Panc1 (cell line): ENCODE measurements at regions not wholly inside any gene's neighbourhood (a gene's known extent, or its start where the extent isn't known, plus 50 kb on each side); places are given as distances from the start of the nearest gene placed in this dataset.

ENCODE experiments used
- ATAC-seq: fragments of 200-7000 bp; cut with Tn5 transposase; 2 replicates; pipeline ENCODE4 v1.9.1; 2020; ENCODE audit warnings: mild to moderate bottlenecking, moderate library complexity
- BruUV-seq: library from RNA; stranded (reverse); fragments of 400-500 nt; replicated peaks from 2 replicates; lab custom pipeline; 2021; lab: Mats Ljungman, UMichigan
- CTCF ChIA-PET: fragments of 300-600 bp; sonication (Branson Sonifier 250); formaldehyde crosslinking; loops from one replicate; lab custom pipeline; 2022; ENCODE audit warnings: antibody characterized with exemption; lab: Charles Lee
- POLR2A ChIA-PET: fragments of 300-600 bp; sonication (Branson Sonifier 250); formaldehyde crosslinking; loops from one replicate; lab custom pipeline; 2022; ENCODE audit warnings: antibody characterized with exemption; lab: Charles Lee
- DNase-seq: peaks from one replicate; pipeline ENCODE4 v3.0.0-alpha.2; 2010; ENCODE audit warnings: low read depth, low spot score
- H3K27ac ChIP-seq: 2 replicates; pipeline ENCODE4 v1.5.1; 2011; ENCODE audit warnings: mild to moderate bottlenecking, low read length, inconsistent platforms
- H3K27me3 ChIP-seq: fragments of 200-500 bp; sonication (Bioruptor generic); 2 replicates; pipeline ENCODE4 v1.6.0; 2014; ENCODE audit warnings: low read length, inconsistent platforms; ENCODE audit not compliant: control insufficient read depth, insufficient read depth
- H3K36me3 ChIP-seq: fragments of 200-500 bp; sonication (Bioruptor generic); 2 replicates; pipeline ENCODE4 v1.5.1; 2014; ENCODE audit warnings: inconsistent platforms, mild to moderate bottlenecking, low read length, moderate library complexity; ENCODE audit not compliant: control insufficient read depth, insufficient read depth
- H3K4me1 ChIP-seq: 2 replicates; pipeline ENCODE4 v1.5.1; 2011; ENCODE audit warnings: inconsistent platforms, mild to moderate bottlenecking, low read length, moderate library complexity; ENCODE audit not compliant: control insufficient read depth, insufficient read depth
- H3K4me3 ChIP-seq, 2 experiments: 2 replicates each; pipeline ENCODE4 v1.5.1; 2011 to 2012; ENCODE audit warnings: low read depth in 2 of 2, low read length in 2 of 2, mild to moderate bottlenecking in 2 of 2, inconsistent platforms in 1 of 2, moderate library complexity in 1 of 2
- H3K9me3 ChIP-seq: fragments of 200-500 bp; sonication (Bioruptor generic); 2 replicates; pipeline ENCODE4 v1.5.1; 2014; ENCODE audit warnings: low read depth, mild to moderate bottlenecking, inconsistent platforms, low read length, moderate library complexity; ENCODE audit not compliant: control insufficient read depth, insufficient read depth
- CTCF ChIP-seq: fragments of 450-650 bp; IDR thresholded peaks from 2 replicates; pipeline ENCODE4 v1.5.1; 2017; ENCODE audit warnings: mild to moderate bottlenecking
- POLR2AphosphoS5 ChIP-seq: IDR thresholded peaks from 2 replicates; pipeline ENCODE4 v1.6.1; 2012; ENCODE audit warnings: mild to moderate bottlenecking, low read depth, low read length, moderate library complexity
- SIN3A ChIP-seq: IDR thresholded peaks from 2 replicates; pipeline ENCODE4 v1.6.1; 2012; ENCODE audit warnings: low read depth, mild to moderate bottlenecking, low read length, moderate library complexity, borderline replicate concordance; ENCODE audit not compliant: insufficient read depth
- TCF7L2 ChIP-seq: IDR thresholded peaks from 2 replicates; pipeline ENCODE4 v1.6.1; 2011; ENCODE audit warnings: mild to moderate bottlenecking, low read depth, low read length, inconsistent platforms
- in situ Hi-C: cut with HindIII; loops from 2 replicates; pipeline ENCODE4 v1.10.0; 2016; ENCODE audit warnings: low sequenced_read_pairs, low pct_unique_long_range_greater_than_20kb
- intact Hi-C: fragments of 100-400 bp; cut with micrococcal nuclease; formaldehyde crosslinking; loops from one replicate; pipeline ENCODE4 v1.10.0; 2022; ENCODE audit not compliant: unreplicated experiment
- TF ChIP-seq, protein P1 (sequence below), 2 experiments: IDR thresholded peaks; 2 replicates each; pipeline ENCODE4 v1.6.1; 2011 to 2012; ENCODE audit warnings: low read depth in 2 of 2, control low read depth in 1 of 2, low read length in 1 of 2, mild to moderate bottlenecking in 1 of 2, moderate library complexity in 1 of 2; ENCODE audit not compliant: insufficient read depth in 1 of 2

GRCh38 chr14:103195828-103196615, 72.8 kb downstream of the TNFAIP2 start:
- Histone ChIP-seq H3K4me1 (no peaks in the 10 kb centered on the region), H3K9me3 (no peaks in the 10 kb centered on the region), H3K27me3 (no peaks in the 10 kb centered on the region), H3K4me3 (no peak overlapping the region), H3K36me3 (no peaks in the 10 kb centered on the region), H3K27ac (no peak overlapping the region)
- in situ Hi-C loops, result no loop called here
- ChIA-PET POLR2A (no interaction called here), CTCF (no interaction called here)
- intact Hi-C loops, result no loop called here
- no TSS peak for BruUV-seq
- no peak for TF ChIP-seq TCF7L2
- TF ChIP-seq SIN3A, result no peak
- TF ChIP-seq POLR2AphosphoS5, result no peak
- TF ChIP-seq CTCF, result no peak
- TF ChIP-seq, protein P1, sequence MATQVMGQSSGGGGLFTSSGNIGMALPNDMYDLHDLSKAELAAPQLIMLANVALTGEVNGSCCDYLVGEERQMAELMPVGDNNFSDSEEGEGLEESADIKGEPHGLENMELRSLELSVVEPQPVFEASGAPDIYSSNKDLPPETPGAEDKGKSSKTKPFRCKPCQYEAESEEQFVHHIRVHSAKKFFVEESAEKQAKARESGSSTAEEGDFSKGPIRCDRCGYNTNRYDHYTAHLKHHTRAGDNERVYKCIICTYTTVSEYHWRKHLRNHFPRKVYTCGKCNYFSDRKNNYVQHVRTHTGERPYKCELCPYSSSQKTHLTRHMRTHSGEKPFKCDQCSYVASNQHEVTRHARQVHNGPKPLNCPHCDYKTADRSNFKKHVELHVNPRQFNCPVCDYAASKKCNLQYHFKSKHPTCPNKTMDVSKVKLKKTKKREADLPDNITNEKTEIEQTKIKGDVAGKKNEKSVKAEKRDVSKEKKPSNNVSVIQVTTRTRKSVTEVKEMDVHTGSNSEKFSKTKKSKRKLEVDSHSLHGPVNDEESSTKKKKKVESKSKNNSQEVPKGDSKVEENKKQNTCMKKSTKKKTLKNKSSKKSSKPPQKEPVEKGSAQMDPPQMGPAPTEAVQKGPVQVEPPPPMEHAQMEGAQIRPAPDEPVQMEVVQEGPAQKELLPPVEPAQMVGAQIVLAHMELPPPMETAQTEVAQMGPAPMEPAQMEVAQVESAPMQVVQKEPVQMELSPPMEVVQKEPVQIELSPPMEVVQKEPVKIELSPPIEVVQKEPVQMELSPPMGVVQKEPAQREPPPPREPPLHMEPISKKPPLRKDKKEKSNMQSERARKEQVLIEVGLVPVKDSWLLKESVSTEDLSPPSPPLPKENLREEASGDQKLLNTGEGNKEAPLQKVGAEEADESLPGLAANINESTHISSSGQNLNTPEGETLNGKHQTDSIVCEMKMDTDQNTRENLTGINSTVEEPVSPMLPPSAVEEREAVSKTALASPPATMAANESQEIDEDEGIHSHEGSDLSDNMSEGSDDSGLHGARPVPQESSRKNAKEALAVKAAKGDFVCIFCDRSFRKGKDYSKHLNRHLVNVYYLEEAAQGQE (IDR thresholded peaks at IDR 0.05; ENCODE audit: insufficient read depth in 1 of 2, low read depth in 2 of 2, low read length in 1 of 2), result no peak
- ATAC-seq (no peak), DNase-seq (no peak)

GRCh38 chr14:103196716-103197115, 73.5 kb downstream of the TNFAIP2 start:
- intact Hi-C loops (no loop called here), in situ Hi-C loops (no loop called here)
- Histone ChIP-seq H3K27ac (no peak overlapping the region), H3K36me3 (no peaks in the 10 kb centered on the region), H3K9me3 (no peaks in the 10 kb centered on the region), H3K27me3 (no peaks in the 10 kb centered on the region), H3K4me3 (no peak overlapping the region), H3K4me1 (no peaks in the 10 kb centered on the region)
- CTCF ChIA-PET, result no interaction called here
- no TSS peak for BruUV-seq
- TF ChIP-seq, protein P1 (IDR thresholded peaks at IDR 0.05; ENCODE audit: insufficient read depth in 1 of 2, low read depth in 2 of 2, low read length in 1 of 2), result no peak
- no peak for TF ChIP-seq CTCF
- TF ChIP-seq TCF7L2, result no peak
- no peak for TF ChIP-seq SIN3A
- TF ChIP-seq POLR2AphosphoS5, result no peak
- DNase-seq (no peak), ATAC-seq (no peak)
- POLR2A ChIA-PET, result no interaction called here
